ENCODE measurements at regions not wholly inside any gene's neighbourhood (a gene's known extent, or its start where the extent isn't known, plus 50 kb on each side); places are given as distances from the start of the nearest gene placed in this dataset.

DNA sequence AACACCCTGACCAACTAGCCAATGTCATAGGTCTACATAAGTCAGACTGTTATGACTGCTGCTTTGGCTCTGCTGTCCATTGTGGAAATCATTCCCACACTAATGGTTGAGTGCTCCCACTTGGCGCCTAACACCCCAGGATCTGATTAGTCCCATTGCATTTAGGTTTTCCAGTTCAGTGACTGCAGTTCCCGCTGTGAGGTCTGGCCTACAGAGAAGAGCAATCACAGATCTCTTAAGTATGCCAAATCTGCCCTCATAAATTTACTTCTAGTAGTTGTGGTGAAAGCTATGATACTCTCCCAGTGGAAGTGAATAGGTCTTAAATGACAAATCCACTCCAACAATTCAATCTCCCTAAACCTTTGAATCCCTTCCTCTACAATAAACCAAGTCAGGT lies 77.3 kb upstream of the IL2 start:
- intact Hi-C loops (cut with micrococcal nuclease; ENCODE audit: unreplicated experiment), result no loop called here
- no peaks in the 10 kb centered on the region for H3K9me3 ChIP-seq (ENCODE audit: insufficient read depth, low read depth)
- H4K20me1 ChIP-seq (ENCODE audit: insufficient read depth), result no peaks in the 10 kb centered on the region

GRCh38 chr4:122532766-122533165 lies 76.2 kb upstream of the IL2 start:
- intact Hi-C loops (cut with micrococcal nuclease; ENCODE audit: unreplicated experiment), result no loop called here
- no peaks in the 10 kb centered on the region for H3K4me1 ChIP-seq (replicated peaks; ENCODE audit: insufficient read depth)
- POLR2A ChIA-PET (ENCODE audit: unreplicated experiment), result no interaction called here
- H3K27me3 ChIP-seq (ENCODE audit: insufficient read depth, low read depth), result no peaks in the 10 kb centered on the region
- no peak overlapping the region for H3K4me2 ChIP-seq
- H3K27ac ChIP-seq, result no peak overlapping the region
- no peaks in the 10 kb centered on the region for H3K79me2 ChIP-seq (ENCODE audit: low read depth)
- no peaks in the 10 kb centered on the region for H3K9me2 ChIP-seq (ENCODE audit: insufficient read depth)
- DNase-seq, result no peak
- CTCF ChIA-PET, result no interaction called here
- no peak overlapping the region for H3K4me3 ChIP-seq
- no peaks in the 10 kb centered on the region for H3K9me3 ChIP-seq (ENCODE audit: insufficient read depth, low read depth)
- no TSS peak for BruUV-seq (replicated peaks)
- TF ChIP-seq CTCF (conservative IDR thresholded peaks at IDR 0.05) (no peak), EZH2 (IDR thresholded peaks at IDR 0.05; ENCODE audit: low read depth) (no peak)
- H2AFZ ChIP-seq, result no peak overlapping the region
- no peaks in the 10 kb centered on the region for H4K20me1 ChIP-seq (ENCODE audit: insufficient read depth)
- no peaks in the 10 kb centered on the region for H3F3A ChIP-seq (ENCODE audit: insufficient read depth, low read depth)
- H3K36me3 ChIP-seq (ENCODE audit: low read depth), result no peaks in the 10 kb centered on the region

More for the DNA sequence above, 77.3 kb upstream of the IL2 start:
- Histone ChIP-seq H3K27ac (no peak overlapping the region), H3K36me3 (ENCODE audit: low read depth) (no peaks in the 10 kb centered on the region), H3K79me2 (ENCODE audit: low read depth) (no peaks in the 10 kb centered on the region), H2AFZ (0 out of 2 replicates have a peak overlapping the region, but pooled peaks have one; percentile 56), H3K27me3 (ENCODE audit: insufficient read depth, low read depth) (no peaks in the 10 kb centered on the region), H3K4me3 (no peak overlapping the region), H3K4me1 (replicated peaks; ENCODE audit: insufficient read depth) (no peaks in the 10 kb centered on the region), H3F3A (ENCODE audit: insufficient read depth, low read depth) (no peaks in the 10 kb centered on the region), H3K4me2 (no peak overlapping the region), H3K9me2 (ENCODE audit: insufficient read depth) (no peaks in the 10 kb centered on the region)
- no peak for TF ChIP-seq CTCF (conservative IDR thresholded peaks at IDR 0.05)
- no peak for TF ChIP-seq EZH2 (IDR thresholded peaks at IDR 0.05; ENCODE audit: low read depth)
- CTCF ChIA-PET, result no interaction called here
- POLR2A ChIA-PET (ENCODE audit: unreplicated experiment), result no interaction called here
- no peak for DNase-seq
- no TSS peak for BruUV-seq (replicated peaks)

- H3K4me3 ChIP-seq, result no peak overlapping the region
- BruUV-seq (replicated peaks), result no TSS peak
- no peaks in the 10 kb centered on the region for H3K36me3 ChIP-seq (ENCODE audit: low read depth)
- no peak overlapping the region for H2AFZ ChIP-seq
- H3K27ac ChIP-seq, result no peak overlapping the region
- H3K4me2 ChIP-seq, result no peak overlapping the region
- H3K4me1 ChIP-seq (replicated peaks; ENCODE audit: insufficient read depth), result no peaks in the 10 kb centered on the region
- ChIA-PET POLR2A (ENCODE audit: unreplicated experiment) (no interaction called here), CTCF (no interaction called here)
- no peaks in the 10 kb centered on the region for H3K9me2 ChIP-seq (ENCODE audit: insufficient read depth)
- no peaks in the 10 kb centered on the region for H3K9me3 ChIP-seq (ENCODE audit: insufficient read depth, low read depth)
- no peaks in the 10 kb centered on the region for H4K20me1 ChIP-seq (ENCODE audit: insufficient read depth)
- DNase-seq, result no peak
- TF ChIP-seq CTCF (conservative IDR thresholded peaks at IDR 0.05) (no peak), EZH2 (IDR thresholded peaks at IDR 0.05; ENCODE audit: low read depth) (no peak)
- H3F3A ChIP-seq (ENCODE audit: insufficient read depth, low read depth), result no peaks in the 10 kb centered on the region
- no peaks in the 10 kb centered on the region for H3K27me3 ChIP-seq (ENCODE audit: insufficient read depth, low read depth)
- intact Hi-C loops (cut with micrococcal nuclease; ENCODE audit: unreplicated experiment), result no loop called here
- H3K79me2 ChIP-seq (ENCODE audit: low read depth), result no peaks in the 10 kb centered on the region
Measured at GRCh38 chr4:122531514-122531913, 75.0 kb upstream of the IL2 start.

Data from PC-9 (cell line).